HG02642 (cell line): ENCODE measurements at regions not wholly inside any gene's neighbourhood (a gene's known extent, or its start where the extent isn't known, plus 50 kb on each side); places are given as distances from the start of the nearest gene placed in this dataset.
"Not testable (repeated sequence)": the region's sequence is repeated elsewhere in the genome, so short reads cannot be mapped to it uniquely, and the experiment has no call there.

Experiments used
- ATAC-seq: cut with Tn5 transposase; IDR thresholded peaks from one replicate; pipeline ENCODE4 v1.9.1; 2021; ENCODE audit warnings: mild to moderate bottlenecking; ENCODE audit not compliant: unreplicated experiment, poor library complexity

DNA sequence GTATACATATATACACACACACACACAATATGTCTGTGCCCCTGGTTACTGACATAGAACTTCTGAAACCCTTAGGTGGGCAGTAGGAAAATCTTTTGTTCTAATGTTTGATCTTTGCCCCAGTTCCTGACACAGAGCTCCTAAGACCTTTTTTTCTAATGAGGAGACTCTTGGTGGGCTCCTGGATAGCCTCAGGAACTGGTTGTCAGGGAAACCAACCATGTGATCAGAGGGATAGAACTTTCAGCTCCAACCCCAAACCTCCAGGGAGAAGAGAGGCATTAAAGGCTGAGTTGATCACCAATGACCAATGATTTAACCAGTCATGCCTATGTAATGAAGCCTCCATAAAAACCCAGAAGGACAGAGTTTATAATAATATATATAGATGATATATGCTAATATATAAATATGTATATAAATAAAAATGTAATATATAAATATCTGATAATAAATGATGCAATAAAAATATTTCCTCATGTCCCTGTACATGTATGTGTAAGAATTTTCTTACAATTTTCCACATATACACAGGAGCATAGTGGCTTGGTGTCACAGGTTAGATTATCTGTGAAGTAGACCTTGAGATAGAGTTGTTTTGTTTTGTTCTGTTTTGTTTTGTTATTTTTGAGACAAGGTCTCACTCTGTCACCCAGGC, 93.3 kb downstream of the GPX5 start:
- no peak for ATAC-seq

DNA sequence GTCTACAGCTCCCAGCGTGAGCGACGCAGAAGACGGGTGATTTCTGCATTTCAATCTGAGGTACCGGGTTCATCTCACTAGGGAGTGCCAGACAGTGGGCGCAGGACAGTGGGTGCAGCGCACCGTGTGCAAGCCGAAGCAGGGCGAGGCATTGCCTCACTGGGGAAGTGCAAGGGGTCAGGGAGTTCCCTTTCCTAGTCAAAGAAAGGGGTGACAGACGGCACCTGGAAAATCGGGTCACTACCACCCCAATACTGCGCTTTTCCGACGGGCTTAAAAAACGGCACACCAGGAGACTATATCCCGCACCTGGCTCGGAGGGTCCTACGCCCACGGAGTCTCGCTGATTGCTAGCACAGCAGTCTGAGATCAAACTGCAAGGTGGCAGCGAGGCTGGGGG, 95.6 kb downstream of the GPX5 start:
- ATAC-seq, result not testable (repeated sequence)

DNA sequence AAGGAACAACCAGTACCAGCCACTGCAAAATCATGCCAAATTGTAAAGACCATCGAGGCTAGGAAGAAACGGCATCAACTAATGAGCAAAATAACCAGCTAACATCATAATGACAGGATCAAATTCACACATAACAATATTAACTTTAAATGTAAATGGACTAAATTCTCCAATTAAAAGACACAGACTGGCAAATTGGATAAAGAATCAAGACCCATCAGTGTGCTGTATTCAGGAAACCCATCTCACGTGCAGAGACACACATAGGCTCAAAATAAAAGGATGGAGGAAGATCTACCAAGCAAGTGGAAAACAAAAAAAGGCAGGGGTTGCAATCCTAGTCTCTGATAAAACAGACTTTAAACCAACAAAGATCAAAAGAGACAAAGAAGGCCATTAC, 97.6 kb downstream of the GPX5 start:
- ATAC-seq, result not testable (repeated sequence)

DNA sequence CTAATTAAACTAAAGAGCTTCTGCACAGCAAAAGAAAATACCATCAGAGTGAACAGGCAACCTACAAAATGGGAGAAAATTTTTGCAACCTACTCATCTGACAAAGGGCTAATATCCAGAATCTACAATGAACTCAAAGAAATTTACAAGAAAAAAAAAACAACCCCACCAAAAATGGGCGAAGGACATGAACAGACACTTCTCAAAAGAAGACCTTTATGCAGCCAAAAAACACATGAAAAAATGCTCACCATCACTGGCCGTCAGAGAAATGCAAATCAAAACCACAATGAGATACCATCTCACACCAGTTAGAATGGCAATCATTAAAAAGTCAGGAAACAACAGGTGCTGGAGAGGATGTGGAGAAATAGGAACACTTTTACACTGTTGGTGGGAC, 100.7 kb downstream of the GPX5 start:
- not testable (repeated sequence) for ATAC-seq

DNA sequence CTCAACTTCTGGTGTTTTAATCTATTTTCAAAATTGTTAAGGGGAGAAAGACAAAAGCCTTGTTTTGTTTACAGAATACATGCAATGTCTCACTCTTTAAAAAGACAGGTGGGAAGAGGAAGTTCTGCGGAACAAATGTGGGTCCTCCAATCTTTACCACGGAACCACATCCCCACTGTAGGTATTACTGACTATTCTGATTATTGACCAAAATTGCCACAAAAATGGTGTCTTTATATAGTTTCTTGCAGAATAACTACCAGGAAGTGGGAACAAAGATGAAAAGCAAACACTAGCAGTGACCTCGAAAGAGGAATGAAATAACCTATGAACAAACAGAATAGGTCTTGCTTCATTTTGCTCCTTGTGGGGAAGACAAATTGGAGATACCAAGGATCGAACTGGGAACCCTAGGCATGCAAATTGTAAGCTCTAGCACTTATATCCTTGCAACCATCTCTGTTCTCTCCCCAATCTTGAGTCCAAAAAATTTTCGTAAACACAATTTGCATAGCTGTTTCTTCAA, 106.7 kb downstream of the GPX5 start:
- ATAC-seq, result no peak

DNA sequence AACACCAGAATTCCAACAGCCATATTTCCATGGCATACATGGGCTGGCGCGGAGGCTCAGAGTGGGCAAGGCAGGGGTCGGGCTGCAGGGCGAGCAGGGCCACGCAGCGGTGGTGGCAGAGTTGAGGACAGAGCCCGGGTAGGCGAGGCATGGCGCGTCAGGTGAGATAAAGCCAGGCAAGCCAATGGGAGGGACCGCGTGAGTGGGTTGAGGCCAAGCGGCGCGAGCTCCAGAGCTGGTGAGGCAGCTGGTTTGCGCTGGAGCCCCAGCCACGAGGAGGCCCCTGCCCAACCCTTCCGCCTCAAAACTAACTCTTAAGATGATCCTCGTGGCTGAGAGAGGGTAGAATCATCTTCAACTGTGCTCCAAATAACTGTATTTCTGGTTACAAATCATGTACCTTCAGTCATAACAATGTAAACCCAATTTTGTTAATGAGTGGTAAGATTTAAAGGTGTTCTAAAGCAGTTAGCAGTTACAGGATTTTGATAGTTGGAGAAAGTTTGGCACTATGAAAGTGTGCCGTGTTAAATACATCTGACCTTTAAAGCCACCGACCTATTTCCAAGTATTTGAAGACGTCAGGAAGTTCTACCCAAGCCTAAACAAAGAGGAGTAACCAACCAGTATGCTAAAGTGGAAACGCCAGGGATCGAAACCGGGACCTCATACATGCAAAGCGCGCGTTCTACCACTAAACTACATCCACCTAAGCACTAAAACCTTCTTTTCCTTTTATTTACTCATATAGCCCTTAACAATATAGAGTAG, 107.9 kb downstream of the GPX5 start:
- no peak for ATAC-seq

DNA sequence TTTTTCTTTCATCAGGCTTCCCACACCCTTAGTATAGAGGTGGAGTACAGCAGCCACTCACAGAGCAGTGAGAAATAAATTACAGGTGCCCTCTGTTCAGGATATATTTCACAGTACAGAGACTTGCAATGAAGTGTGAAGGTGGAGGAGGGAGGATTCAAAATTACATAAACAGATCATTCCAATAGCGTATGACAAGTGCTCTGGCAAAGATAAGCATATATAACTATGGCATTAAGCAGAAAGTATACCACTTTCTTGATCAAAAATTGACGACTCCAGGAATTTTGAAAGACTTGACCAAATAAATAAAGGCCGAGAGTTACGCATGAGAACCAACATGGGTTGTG, 108.7 kb downstream of the GPX5 start:
- no peak for ATAC-seq

DNA sequence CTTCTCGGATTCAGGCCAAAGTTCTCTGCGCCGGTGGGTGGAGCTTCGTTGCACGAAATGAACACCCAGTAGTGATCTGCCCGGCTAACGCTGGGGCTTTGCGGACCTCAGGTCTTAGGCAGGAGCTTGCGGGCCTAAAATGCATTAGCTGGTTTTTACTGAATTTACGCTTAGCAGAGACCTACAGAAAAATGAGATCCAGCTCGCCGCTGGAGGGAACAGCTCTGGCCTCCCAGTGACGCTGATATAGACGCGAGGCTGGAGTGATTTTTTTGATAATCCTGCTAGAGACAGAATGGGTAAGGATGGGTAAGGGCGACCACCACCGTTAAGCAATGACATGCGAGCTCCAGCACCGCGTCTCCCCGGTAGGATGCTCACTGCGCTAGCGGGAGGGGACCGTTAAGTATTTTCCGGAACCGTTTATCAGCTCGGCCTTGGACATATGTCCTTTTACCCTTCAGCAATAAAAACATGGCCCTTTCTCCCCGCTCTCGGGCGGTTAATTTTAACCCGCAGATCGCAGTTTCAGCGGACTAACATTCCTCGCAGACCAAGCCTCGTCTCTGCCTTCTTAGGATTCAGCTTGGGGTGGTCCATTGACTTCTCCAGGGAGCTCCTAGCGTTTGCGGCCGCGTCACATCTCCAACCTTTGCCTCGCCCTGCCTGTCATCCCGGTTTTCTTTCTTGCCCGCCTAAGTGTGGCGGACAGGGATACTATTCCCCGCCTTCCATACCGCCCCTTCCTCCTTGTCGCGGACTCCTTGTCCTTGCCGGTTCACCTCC, 109.3 kb downstream of the GPX5 start:
- no peak for ATAC-seq

DNA sequence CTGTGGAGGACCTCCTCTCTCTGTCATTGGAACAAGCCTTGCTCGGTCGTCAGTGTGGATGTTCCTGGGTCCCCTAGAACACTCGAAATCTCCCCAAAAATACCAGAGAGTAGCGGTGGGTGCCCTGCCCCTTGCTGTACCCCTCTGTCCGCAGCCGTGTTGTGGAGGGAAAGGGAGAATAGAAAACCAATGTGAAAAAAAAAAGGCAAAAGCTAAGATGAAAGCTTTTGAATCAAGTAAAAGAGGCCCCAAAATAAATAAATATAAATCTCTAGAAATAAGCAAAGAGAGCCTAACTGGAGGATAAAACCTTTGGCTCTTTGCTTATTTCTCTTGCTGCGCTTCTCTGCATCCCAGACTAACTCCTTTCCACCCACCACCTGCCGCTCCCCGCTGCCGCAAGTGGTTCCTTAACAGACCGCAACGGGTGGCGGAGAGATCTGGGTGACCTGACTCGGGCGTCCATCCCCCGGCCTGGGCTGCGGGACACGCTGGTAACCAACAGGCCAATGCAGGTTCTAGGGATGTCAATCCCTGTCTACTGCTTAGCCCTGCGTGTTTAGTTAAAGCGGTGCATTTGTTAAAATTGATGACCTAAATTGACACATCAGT, 110.0 kb downstream of the GPX5 start:
- no peak for ATAC-seq

DNA sequence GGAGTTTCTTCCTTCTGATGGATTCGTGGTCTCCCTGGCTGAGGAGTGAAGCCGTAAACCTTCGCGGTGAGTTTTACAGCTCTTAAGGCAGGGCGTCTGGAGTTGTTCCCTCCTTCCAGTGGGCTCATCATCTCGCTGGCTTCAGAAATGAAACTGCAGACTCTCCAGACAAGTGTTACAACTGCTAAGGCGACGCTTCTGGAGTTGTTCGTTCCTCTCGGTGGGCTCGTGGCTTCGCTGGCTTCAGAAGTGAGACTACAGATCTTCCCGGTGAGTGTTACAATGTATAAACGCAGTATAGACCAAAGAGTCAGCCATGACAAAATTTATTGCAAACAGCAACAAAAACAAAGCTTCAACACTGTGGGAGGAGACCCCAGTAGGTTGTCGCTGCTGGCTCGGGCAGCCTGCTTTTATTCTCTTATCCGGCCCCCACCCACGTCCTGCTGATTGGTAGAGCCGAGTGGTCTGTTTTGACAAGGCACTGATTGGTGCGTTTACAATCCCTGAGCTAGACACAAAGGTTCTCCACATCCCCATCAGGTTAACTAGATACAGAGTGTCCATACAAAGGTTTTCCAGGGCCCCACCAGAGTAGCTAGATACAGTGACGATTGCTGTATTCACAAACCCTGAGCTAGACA, 113.2 kb downstream of the GPX5 start:
- ATAC-seq, result no peak

DNA sequence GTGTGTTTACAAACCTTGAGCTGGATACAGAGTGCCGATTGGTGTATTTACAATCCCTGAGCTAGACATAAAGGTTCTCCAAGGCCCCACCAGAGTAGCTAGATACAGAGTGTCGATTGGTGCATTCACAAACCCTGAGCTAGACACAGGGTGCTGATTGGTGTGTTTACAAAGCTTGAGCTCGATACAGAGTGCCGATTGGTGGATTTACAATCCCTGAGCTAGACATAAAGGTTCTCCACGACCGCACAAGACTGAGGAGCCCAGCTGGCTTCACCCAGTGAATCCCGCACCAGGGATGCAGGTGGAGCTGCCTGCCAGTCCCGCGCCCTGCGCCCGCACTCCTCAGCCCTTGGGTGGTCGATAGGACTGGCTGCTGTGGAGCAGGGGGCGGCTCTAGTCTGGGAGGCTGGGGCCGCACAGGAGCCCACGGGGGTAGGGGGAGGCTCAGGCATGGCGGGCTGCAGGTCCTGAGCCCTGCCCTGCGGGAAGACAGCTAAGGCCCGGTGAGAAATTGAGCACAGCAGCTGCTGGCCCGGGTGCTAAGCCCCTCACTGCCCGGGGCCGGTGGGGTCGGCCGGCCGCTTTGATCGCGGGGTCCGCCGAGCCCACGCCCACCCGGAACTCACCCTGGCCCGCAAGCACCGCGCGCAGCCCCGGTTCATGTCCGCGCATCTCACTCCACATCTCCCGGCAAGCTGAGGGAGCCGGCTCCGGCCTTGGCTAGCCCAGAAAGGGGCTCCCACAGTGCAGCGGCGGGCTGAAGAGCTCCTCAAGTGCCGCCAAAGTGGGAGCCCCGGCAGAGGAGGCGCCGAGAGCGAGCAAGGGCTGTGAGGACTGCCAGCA, 114.0 kb downstream of the GPX5 start:
- ATAC-seq, result not testable (repeated sequence)

DNA sequence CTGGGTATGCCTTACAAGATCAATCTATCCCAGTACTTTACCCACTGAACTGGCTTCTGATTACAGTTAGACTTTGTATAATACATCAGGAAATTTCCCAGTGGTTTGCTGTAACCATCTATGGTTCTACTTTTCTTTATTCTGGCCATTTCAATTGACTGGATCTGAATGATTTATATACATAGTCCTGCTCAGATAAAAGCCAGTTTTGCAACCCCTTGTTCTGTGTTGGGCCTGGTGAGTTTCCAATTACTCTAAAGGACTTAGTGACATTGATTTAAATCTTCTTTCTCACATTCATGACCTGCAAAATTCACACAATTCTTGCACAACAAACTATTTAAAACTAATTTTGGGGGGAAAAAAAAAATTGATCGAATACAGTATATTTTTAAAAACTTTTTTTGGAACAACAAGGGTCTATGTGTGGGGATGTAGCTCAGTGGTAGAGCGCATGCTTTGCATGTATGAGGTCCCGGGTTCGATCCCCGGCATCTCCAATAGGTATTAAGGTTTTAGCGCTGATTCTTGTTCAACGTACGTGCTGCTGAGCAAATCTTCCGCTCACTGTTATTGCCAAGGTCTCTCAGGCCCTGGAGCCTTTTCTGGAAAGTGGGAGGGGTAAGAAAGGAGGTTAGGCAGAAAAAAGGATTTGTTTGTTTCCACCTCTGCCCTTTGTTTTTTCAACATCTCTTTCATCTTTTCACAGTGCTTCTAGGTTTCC, 117.5 kb downstream of the GPX5 start:
- no peak for ATAC-seq

DNA sequence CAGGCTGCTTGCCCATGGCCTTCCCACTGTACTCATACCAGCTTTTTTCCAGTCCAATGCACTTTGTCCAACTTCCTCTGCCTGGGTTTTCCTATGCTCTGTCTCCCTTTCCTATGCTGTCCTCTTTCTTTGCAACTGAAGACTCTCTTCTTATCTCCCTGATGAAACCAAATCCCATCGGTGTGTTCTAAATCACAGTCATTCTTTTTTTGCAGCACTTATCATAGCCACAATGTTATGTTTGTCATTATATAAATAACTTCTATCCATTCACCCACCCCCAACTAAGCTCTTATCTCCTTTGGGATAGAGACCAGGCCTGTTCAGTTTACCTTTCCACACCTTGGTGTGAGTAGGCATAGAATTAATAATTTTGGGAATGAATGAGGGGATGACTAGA, 121.0 kb downstream of the GPX5 start:
- no peak for ATAC-seq

DNA sequence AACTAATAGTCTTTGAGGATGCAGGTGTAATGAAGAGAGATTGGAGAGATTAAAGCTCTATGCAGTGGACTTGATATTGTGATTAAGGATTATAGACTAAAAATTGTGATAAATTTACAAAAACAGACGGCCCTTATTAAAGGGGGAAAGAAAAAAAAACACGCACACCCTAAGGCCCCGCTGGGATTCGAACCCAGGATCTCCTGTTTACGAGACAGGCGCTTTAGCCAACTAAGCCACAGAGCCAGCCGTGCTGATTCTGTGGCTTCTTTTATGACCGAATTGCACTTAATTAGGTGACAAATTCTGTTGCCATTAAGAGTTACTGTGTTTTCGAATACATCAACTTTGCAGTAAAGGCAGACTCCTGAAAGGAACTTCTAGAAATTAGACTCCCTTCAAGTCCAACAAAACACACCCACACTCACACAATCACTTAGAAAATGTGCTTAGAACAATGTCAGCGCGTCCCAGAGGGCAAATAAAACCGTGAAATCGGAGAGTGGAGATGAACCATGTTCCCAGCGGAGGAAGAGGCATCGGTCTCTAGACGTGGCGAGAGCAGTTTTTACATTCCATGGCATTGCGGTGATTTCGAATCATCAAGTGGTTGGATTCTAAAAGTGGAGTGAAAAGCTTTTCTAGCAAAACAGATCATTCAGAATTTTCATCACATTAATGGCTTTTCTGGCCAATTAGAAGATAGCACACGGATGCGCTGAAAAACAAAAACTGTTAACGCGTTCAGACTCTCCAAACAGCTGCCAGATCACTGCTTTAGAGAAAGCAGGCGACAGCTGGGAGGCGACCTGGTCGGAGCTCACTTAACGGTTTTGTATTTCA, 122.6 kb downstream of the GPX5 start:
- ATAC-seq, result no peak

DNA sequence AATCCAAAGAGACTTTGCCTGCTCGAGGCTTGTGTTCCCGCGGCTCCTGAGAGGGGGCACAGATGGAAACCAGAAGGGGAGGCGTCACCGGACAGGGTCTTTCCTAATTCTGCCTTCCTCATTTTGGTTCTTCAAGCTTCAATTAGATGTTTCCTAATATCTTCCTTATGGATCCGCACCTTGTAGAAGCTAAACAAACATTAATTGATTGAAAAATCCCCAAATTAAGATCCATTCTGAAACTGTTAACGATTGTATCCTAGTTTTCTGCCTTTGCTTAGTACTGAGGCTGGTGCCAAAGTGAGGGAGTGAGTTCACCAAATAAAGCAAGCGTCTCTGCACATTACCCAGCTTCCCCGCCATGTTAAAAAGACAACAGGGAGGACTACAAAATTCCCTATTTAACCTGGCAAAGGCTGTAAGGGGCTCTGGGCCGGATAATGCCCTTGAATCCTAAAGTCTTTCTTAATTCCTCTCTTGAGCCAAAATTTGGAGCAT, 123.2 kb downstream of the GPX5 start:
- ATAC-seq, result no peak

DNA sequence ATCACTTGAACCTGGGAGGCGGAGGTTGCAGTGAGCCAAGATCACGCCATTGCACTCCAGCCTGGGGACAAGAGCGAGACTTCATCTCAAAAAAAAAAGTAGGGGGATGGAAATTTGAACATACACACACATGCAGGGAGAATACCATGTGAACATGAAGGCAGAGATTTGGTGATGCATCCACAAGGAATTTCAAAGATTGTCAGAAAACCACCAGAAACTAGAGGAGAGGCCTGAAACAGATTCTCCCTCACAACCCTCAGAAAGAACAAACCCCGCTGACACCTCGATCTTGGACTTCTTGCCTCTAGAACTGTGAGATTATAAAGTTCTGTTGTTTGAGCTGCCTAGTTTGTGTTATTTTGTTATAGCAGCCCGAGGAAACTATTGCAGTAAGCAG, 125.5 kb downstream of the GPX5 start:
- ATAC-seq, result no peak

DNA sequence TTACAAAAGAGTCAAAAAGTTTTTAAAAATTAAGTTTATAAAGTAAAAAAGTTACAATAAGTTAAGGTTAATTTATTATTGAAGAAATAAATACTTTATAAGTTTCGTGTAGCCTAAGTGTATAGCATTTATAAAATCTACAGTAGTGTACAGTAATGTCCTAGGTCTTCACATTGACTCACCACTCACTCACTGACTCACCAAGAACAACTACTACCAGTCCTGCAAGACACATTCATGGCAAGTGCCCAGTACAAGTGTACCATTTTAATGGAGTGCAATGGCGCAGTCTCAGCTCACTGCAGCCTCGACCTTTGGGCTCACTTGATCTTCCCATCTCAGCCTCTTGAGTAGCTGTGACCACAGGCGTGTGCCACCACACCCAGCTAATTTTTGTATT, 128.2 kb downstream of the GPX5 start:
- no peak for ATAC-seq

DNA sequence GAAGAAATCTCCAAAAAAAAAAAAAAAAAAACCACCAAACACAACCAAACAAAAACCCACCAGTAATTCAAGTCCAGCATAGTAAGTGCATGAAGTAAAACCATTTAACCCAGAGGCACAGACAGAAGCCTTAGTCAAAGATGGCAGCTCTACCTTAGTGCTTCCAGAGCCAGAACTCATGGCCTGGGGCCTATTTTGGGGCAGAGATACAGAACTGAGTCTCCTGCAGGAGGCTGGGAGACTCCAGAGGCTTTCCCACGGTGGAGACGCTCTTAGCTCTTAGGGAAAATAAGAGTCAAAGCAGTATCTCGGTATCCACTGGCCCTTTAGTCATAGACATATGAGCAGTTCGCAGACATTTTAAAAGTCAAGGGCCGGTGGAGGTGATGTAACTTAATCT, 129.5 kb downstream of the GPX5 start:
- ATAC-seq, result no peak
